Keratinocyte (primary cell): ENCODE measurements at regions not wholly inside any gene's neighbourhood (a gene's known extent, or its start where the extent isn't known, plus 50 kb on each side); places are given as distances from the start of the nearest gene placed in this dataset.

ENCODE experiments used
- CTCF ChIP-seq, 3 experiments: IDR thresholded peaks in 1 of 3; conservative IDR thresholded peaks in 1 of 3; optimal IDR thresholded peaks in 1 of 3; 2 replicates in 2 of 3; 3 replicates in 1 of 3; pipeline versions ENCODE3 to v1.5.1; 2011; ENCODE audit warnings: low read length in 3 of 3, mild to moderate bottlenecking in 3 of 3, moderate library complexity in 2 of 3, control low read depth in 1 of 3, inconsistent platforms in 1 of 3; ENCODE audit not compliant: insufficient read depth in 2 of 3; ENCODE audit errors: extremely low read depth in 1 of 3
- EZH2 ChIP-seq: IDR thresholded peaks from one replicate; pipeline ENCODE4 v1.6.1; 2012; ENCODE audit warnings: inconsistent platforms, mild to moderate bottlenecking, low read length, moderate library complexity

- no peak for TF ChIP-seq EZH2
- no peak for TF ChIP-seq CTCF (optimal IDR thresholded peaks at IDR 0.05 in 1 of 3, IDR thresholded peaks at IDR 0.05 in 1 of 3, conservative IDR thresholded peaks at IDR 0.05 in 1 of 3; ENCODE audit: extremely low read depth in 1 of 3, insufficient read depth in 2 of 3, low read length in 3 of 3)
These were observed 222.1 kb upstream of the UFL1 start for GRCh38 chr6:96299525-96299924.
